HG03196 (cell line): ENCODE measurements at regions not wholly inside any gene's neighbourhood (a gene's known extent, or its start where the extent isn't known, plus 50 kb on each side); places are given as distances from the start of the nearest gene placed in this dataset.

Experiments used
- ATAC-seq: cut with Tn5 transposase; IDR thresholded peaks from one replicate; pipeline ENCODE4 v1.9.1; 2021; ENCODE audit not compliant: unreplicated experiment

GRCh38 chr18:55862693-55863390 lies 274.9 kb upstream of the TCF4 start:
- no peak for ATAC-seq

- ATAC-seq, result no peak
Measured at GRCh38 chr18:55861266-55861665, 273.3 kb upstream of the TCF4 start.

- ATAC-seq, result no peak
Measured at GRCh38 chr18:55858661-55859515, 270.9 kb upstream of the TCF4 start.

- no peak for ATAC-seq
Measured at GRCh38 chr18:55857956-55858355, 270.0 kb upstream of the TCF4 start.

GRCh38 chr18:55857409-55857808 lies 269.4 kb upstream of the TCF4 start:
- no peak for ATAC-seq

GRCh38 chr18:55856679-55857078 lies 268.7 kb upstream of the TCF4 start:
- ATAC-seq, result no peak

- no peak for ATAC-seq
Measured at GRCh38 chr18:55856229-55856628, 268.2 kb upstream of the TCF4 start.

- ATAC-seq, result no peak
Measured at GRCh38 chr18:55853268-55853667, 265.3 kb upstream of the TCF4 start.

- ATAC-seq, result no peak
Measured at GRCh38 chr18:55850904-55851303, 262.9 kb upstream of the TCF4 start.

- ATAC-seq, result no peak
Measured at GRCh38 chr18:55849391-55849790, 261.4 kb upstream of the TCF4 start.

- no peak for ATAC-seq
Measured at GRCh38 chr18:55847960-55848359, 260.0 kb upstream of the TCF4 start.

- no peak for ATAC-seq
Measured at GRCh38 chr18:55845221-55845620, 257.2 kb upstream of the TCF4 start.

GRCh38 chr18:55844382-55844781 lies 256.4 kb upstream of the TCF4 start:
- no peak for ATAC-seq

GRCh38 chr18:55841314-55841713 lies 253.3 kb upstream of the TCF4 start:
- no peak for ATAC-seq

- no peak for ATAC-seq
Measured at GRCh38 chr18:55840601-55841170, 252.7 kb upstream of the TCF4 start.

GRCh38 chr18:55839343-55839742 lies 251.4 kb upstream of the TCF4 start:
- ATAC-seq, result no peak

- no peak for ATAC-seq
Measured at GRCh38 chr18:55838841-55839240, 250.8 kb upstream of the TCF4 start.

- no peak for ATAC-seq
Measured at GRCh38 chr18:55838319-55838718, 250.3 kb upstream of the TCF4 start.

GRCh38 chr18:55833543-55833942 lies 245.6 kb upstream of the TCF4 start:
- ATAC-seq, result no peak

- no peak for ATAC-seq
Measured at GRCh38 chr18:55830544-55830943, 242.6 kb upstream of the TCF4 start.

- ATAC-seq, result no peak
Measured at GRCh38 chr18:55821219-55821618, 233.2 kb upstream of the TCF4 start.

- no peak for ATAC-seq
Measured at GRCh38 chr18:55819448-55819847, 231.5 kb upstream of the TCF4 start.
